RKO (cell line): ENCODE measurements at regions not wholly inside any gene's neighbourhood (a gene's known extent, or its start where the extent isn't known, plus 50 kb on each side); places are given as distances from the start of the nearest gene placed in this dataset.

Experiments used
- DNase-seq: peaks from one replicate; pipeline ENCODE4 v3.0.0-alpha.2; 2016; ENCODE audit warnings: low spot score

- no peak for DNase-seq
Observed at GRCh38 chr15:23514484-23514883, 51.0 kb upstream of the MKRN3 start.

DNA sequence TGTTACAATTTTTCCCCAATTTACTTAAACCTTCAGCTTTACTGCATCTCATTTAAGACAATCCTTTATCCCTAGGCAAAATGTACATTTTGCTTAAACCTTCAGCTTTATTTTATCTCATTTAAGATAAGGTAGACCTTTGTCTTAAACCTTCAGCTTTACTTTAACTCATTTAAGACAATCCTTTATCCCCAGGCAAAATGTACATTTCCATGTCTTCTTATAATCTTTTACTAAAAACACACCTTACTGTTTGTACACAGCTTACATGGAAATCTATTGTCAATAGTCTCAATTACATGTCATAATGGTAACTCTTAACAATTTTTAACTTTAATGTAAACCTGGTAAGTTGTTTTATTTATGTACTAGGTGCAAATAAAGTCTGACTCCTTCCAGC is 58.7 kb upstream of the MKRN3 start:
- no peak for DNase-seq

DNA sequence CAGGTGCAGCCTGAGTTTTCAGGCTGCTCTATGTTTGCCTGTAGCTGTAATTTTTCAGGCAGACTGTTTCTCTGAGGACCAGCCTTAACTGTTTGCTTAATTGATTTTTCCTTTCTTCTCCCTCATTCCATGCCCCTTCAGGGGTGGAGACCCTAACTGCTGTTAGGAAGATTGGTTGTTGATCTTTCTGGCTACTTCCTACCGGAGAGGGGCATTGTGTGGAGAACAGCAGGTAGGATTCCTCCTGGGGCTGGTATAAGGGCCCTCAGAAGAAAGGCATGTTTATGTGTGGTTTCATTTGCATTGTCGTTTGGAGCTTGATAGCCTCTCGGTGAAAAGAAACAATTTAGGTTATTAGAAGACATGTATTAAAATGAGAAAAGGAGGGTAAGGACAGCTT is 56.9 kb upstream of the GOLGA6L2 start:
- no peak for DNase-seq

DNA sequence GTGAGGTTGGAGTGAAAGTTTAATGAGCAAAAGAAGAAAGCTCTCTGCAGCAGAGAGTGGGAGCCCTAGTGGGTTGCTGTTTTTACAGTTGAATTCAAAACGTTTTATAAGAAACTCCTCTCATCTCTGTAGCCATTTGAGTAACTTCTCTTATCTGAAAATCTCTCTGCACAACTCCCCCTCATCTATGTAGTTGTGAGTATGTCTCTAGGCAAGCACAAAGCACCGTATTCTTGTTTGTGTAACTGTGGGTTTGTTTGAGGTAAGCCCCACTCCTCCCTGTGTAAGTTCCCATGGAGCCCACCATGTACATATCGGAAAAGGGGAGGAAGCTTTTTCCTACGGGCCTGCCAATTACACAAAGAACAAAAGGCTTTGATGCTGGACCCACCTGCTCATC is 56.5 kb upstream of the GOLGA6L2 start:
- no peak for DNase-seq

- peak; percentile 23 for DNase-seq
Observed at GRCh38 chr15:23497710-23498111, 50.7 kb upstream of the GOLGA6L2 start.
